ENCODE measurements at regions not wholly inside any gene's neighbourhood (a gene's known extent, or its start where the extent isn't known, plus 50 kb on each side); places are given as distances from the start of the nearest gene placed in this dataset.

DNA sequence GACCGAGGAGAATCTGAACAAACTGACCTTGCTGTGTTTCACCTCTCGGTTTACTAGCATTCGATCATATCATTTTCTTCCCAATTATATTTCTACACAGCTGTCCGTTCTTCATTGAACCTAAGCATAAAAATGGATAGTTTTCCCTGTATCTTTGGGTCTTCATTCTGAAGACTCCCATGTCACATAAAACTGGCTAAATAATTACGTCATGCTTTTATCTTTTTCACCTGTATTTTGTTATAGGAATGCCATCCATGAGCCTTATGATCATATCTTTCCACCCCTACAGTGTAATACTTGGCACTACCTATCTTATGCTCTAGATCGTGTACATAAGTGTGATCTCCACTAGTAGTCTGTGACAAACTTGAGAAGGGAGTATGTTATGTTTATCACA lies 456.1 kb downstream of the FGF13 start:
- TF ChIP-seq, protein P1, sequence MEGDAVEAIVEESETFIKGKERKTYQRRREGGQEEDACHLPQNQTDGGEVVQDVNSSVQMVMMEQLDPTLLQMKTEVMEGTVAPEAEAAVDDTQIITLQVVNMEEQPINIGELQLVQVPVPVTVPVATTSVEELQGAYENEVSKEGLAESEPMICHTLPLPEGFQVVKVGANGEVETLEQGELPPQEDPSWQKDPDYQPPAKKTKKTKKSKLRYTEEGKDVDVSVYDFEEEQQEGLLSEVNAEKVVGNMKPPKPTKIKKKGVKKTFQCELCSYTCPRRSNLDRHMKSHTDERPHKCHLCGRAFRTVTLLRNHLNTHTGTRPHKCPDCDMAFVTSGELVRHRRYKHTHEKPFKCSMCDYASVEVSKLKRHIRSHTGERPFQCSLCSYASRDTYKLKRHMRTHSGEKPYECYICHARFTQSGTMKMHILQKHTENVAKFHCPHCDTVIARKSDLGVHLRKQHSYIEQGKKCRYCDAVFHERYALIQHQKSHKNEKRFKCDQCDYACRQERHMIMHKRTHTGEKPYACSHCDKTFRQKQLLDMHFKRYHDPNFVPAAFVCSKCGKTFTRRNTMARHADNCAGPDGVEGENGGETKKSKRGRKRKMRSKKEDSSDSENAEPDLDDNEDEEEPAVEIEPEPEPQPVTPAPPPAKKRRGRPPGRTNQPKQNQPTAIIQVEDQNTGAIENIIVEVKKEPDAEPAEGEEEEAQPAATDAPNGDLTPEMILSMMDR (IDR thresholded peaks at IDR 0.05) = no peak
- TF ChIP-seq ZFX (IDR thresholded peaks at IDR 0.05; ENCODE audit: borderline replicate concordance) = no peak

Data from 22Rv1 (cell line).